Chondrocyte (in vitro differentiated cells): ENCODE measurements at regions not wholly inside any gene's neighbourhood (a gene's known extent, or its start where the extent isn't known, plus 50 kb on each side); places are given as distances from the start of the nearest gene placed in this dataset.
"Not testable (repeated sequence)": the region's sequence is repeated elsewhere in the genome, so short reads cannot be mapped to it uniquely, and the experiment has no call there.

Source experiments
- DNase-seq: peaks from one replicate; pipeline ENCODE4 v3.0.0; 2021; ENCODE audit warnings: mixed read lengths, low spot score
- H3K27ac Mint-ChIP-seq: one replicate; pipeline ENCODE4 v1.8.0; 2021; ENCODE audit warnings: mild to moderate bottlenecking, moderate library complexity, mixed read lengths; ENCODE audit not compliant: unreplicated experiment
- H3K27me3 Mint-ChIP-seq: 2 replicates; pipeline ENCODE4 v1.8.0; 2021; ENCODE audit warnings: low read depth, mixed read lengths
- H3K36me3 Mint-ChIP-seq: 2 replicates; pipeline ENCODE4 v1.8.0; 2021; ENCODE audit warnings: low read depth, mixed read lengths
- H3K4me1 Mint-ChIP-seq: 2 replicates; pipeline ENCODE4 v1.8.0; 2021; ENCODE audit warnings: low read depth, mild to moderate bottlenecking, mixed read lengths
- H3K4me3 Mint-ChIP-seq: one replicate; pipeline ENCODE4 v1.8.0; 2021; ENCODE audit warnings: mild to moderate bottlenecking, moderate library complexity, mixed read lengths; ENCODE audit not compliant: unreplicated experiment
- H3K9me3 Mint-ChIP-seq: 2 replicates; pipeline ENCODE4 v1.8.0; 2021; ENCODE audit warnings: low read depth, mixed read lengths
- TF ChIP-seq, protein P1 (sequence below): fragments of 200-600 bp; sonication (generic); IDR thresholded peaks from 2 replicates; pipeline ENCODE4 v1.5.0; 2021; ENCODE audit warnings: antibody characterized with exemption, mild to moderate bottlenecking, moderate library complexity

DNA sequence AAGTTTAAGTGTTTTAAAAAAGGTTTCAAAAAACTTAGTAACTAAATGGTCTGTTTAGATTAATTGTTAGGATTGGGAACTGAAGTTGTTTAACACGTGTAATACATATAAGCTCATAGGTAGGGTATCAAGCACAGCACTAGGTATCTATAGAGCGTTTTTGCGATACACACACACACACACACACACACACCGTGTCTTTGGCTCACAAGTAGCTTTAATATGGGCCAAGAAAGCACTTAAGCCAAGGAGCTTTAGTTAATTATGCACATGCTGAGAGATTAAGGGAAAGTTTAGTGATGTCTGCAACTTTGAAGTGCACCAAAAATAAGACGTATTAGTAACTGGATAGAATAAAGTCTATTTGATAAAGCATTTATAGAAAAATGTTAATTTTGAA is 93.8 kb upstream of the CNTNAP2 start:
- TF ChIP-seq, protein P1, sequence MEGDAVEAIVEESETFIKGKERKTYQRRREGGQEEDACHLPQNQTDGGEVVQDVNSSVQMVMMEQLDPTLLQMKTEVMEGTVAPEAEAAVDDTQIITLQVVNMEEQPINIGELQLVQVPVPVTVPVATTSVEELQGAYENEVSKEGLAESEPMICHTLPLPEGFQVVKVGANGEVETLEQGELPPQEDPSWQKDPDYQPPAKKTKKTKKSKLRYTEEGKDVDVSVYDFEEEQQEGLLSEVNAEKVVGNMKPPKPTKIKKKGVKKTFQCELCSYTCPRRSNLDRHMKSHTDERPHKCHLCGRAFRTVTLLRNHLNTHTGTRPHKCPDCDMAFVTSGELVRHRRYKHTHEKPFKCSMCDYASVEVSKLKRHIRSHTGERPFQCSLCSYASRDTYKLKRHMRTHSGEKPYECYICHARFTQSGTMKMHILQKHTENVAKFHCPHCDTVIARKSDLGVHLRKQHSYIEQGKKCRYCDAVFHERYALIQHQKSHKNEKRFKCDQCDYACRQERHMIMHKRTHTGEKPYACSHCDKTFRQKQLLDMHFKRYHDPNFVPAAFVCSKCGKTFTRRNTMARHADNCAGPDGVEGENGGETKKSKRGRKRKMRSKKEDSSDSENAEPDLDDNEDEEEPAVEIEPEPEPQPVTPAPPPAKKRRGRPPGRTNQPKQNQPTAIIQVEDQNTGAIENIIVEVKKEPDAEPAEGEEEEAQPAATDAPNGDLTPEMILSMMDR: no peak
- Mint-ChIP-seq H3K27me3 (no peaks in the 10 kb centered on the region), H3K9me3 (peaks cover 27% of the 10 kb centered on the region), H3K4me1 (no peaks in the 10 kb centered on the region), H3K36me3 (no peaks in the 10 kb centered on the region), H3K27ac (no peak overlapping the region), H3K4me3 (no peak overlapping the region)
- no peak for DNase-seq

DNA sequence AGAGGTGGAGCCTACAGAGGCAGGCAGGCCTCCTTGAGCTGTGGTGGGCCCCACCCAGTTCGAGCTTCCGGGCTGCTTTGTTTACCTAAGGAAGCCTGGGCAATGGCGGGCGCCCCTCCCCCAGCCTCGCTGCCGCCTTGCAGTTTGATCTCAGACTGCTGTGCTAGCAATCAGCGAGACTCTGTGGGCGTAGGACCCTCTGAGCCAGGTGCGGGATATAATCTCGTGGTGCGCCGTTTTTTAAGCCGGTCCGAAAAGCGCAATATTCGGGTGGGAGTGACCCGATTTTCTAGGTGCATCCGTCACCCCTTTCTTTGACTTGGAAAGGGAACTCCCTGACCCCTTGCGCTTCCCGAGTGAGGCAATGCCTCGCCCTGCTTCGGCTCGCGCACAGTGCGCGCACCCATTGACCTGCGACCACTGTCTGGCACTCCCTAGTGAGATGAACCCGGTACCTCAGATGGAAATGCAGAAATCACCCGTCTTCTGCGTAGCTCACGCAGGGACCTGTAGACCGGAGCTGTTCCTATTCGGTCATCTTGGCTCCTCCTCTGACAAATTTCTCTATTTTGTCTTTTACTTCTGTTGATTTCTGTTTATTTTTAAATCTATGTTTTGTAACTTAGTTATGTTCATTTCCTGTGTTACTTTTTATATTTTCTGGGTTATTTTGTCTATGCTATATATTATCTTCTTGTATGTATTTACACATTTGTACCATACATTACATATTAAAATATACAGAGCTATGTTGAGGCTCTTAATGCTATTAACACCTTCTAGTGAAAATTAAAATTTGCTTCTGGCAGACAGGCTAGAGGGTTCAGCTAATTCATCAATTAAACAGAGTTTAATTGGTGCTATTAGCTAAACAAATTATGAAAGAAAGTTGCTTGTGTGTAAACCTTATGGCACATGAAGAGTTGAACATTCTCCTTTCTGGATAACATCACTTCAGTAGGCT is 97.3 kb upstream of the CNTNAP2 start:
- peaks cover 15% of the 10 kb centered on the region for H3K9me3 Mint-ChIP-seq
- not testable (repeated sequence) for H3K4me1 Mint-ChIP-seq, H3K4me3 Mint-ChIP-seq, H3K27ac Mint-ChIP-seq, H3K36me3 Mint-ChIP-seq, H3K27me3 Mint-ChIP-seq, DNase-seq

DNA sequence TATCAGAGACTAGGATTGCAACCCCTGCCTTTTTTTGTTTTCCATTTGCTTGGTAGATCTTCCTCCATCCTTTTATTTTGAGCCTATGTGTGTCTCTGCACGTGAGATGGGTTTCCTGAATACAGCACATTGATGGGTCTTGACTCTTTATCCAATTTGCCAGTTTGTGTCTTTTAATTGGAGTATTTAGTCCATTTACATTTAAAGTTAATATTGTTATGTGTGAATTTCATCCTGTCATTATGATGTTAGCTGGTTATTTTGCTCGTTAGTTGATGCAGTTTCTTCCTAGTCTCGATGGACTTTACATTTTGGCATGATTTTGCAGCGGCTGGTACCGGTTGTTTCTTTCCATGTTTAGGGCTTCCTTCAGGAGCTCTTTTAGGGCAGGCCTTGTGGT is 99.2 kb upstream of the CNTNAP2 start:
- not testable (repeated sequence) for DNase-seq, H3K4me1 Mint-ChIP-seq, H3K36me3 Mint-ChIP-seq, H3K27ac Mint-ChIP-seq, H3K4me3 Mint-ChIP-seq, H3K27me3 Mint-ChIP-seq
- peaks cover 12% of the 10 kb centered on the region for H3K9me3 Mint-ChIP-seq

DNA sequence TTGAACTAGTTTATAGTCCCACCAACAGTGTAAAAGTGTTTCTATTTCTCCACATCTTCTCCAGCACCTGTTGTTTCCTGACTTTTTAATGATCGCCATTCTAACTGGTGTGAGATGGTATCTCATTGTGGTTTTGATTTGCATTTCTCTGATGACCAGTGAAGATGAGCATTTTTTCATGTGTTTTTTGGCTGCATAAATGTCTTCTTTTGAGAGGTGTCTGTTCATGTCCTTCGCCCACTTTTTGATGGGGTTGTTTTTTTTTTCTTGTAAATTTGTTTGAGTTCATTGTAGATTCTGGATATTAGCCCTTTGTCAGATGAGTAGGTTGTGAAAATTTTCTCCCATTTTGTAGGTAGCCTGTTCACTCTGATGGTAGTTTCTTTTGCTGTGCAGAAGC is 102.4 kb upstream of the CNTNAP2 start:
- not testable (repeated sequence) for H3K27ac Mint-ChIP-seq, H3K4me3 Mint-ChIP-seq, H3K27me3 Mint-ChIP-seq, DNase-seq, H3K4me1 Mint-ChIP-seq, H3K9me3 Mint-ChIP-seq, H3K36me3 Mint-ChIP-seq

DNA sequence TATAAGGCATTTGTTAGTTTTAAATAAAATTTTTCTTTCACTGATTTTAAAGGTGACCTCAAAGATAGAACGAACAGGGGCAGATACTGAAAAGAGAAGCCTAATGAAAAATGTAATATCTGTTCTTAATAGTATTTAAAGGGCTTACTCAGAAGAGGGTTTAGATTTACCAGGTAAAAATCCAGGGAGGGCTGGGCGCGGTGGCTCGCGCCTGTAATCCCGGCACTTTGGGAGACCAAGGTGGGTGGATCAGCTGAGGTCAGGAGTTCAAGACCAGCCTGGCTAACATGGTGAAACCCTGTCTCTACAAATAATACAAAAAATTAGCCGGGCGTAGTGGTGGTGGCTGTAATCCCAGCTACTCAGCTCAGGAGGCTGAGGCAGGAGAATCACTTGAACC is 108.3 kb upstream of the CNTNAP2 start:
- Mint-ChIP-seq H3K4me1 (no peaks in the 10 kb centered on the region), H3K4me3 (no peak overlapping the region), H3K36me3 (no peaks in the 10 kb centered on the region), H3K27ac (no peak overlapping the region), H3K9me3 (no peaks in the 10 kb centered on the region), H3K27me3 (peaks cover 2% of the 10 kb centered on the region)
- TF ChIP-seq, protein P1: no peak
- no peak for DNase-seq

DNA sequence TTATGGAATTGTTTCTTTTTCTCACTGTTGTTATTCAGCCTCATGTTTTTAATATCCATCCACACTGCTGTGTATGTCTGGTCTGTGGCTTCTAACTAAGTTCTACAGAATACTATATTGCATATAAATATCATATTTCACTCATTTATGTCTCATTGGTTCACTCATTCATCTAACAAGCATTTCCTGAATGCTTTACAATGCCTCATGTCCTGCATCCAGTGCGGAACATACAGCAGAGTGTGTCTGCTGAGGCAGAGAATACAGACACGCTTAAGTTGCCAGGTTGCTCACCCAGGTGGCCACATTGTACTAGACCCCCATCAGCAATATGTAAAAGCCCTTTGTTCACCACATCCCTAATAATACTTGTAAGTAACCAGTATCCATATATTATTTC is 111.8 kb upstream of the CNTNAP2 start:
- DNase-seq: no peak
- no peaks in the 10 kb centered on the region for H3K4me1 Mint-ChIP-seq
- H3K4me3 Mint-ChIP-seq: no peak overlapping the region

More for the DNA sequence above, 111.8 kb upstream of the CNTNAP2 start:
- peaks cover 2% of the 10 kb centered on the region for H3K27me3 Mint-ChIP-seq
- TF ChIP-seq, protein P1: no peak
- no peaks in the 10 kb centered on the region for H3K36me3 Mint-ChIP-seq
- no peaks in the 10 kb centered on the region for H3K9me3 Mint-ChIP-seq
- no peak overlapping the region for H3K27ac Mint-ChIP-seq
